Activated naive CD4-positive, alpha-beta T cell treated with anti-CD3 and anti-CD28 coated beads, Interleukin-2, amount 50 U/mL, for 16 hours (primary cell): ENCODE measurements at regions not wholly inside any gene's neighbourhood (a gene's known extent, or its start where the extent isn't known, plus 50 kb on each side); places are given as distances from the start of the nearest gene placed in this dataset.
"Not testable (repeated sequence)": the region's sequence is repeated elsewhere in the genome, so short reads cannot be mapped to it uniquely, and the experiment has no call there.

Source experiments
- DNase-seq: peaks from one replicate; pipeline ENCODE4 v3.0.0-alpha.2; 2020

DNA sequence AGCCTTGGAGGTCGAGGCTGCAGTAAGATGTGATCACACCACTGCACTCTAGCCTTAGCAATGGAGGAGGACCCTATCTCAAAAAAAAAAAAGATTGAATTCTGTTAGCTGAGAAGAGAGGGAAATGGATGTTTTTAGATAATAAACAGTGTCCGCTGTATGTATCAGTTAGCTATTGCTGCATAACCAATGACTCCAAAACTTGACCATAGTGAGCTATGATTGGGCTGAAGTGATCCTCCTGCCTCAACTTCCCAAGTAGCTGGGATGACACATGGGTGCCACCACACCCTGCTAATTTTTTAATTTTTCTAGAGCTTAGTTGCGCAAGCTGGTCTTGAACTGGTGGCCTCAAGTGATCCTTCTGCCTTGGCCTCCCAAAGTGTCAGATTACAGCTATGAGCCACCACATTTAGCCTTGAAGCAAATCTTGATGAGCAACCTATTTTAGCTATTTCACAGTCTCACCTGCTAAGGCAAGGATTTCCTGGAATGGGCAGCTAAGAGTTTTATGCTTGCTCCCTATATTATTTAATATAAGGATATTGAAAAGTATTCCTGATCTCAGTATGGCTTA, 68.3 kb upstream of the ATF7IP2 start:
- no peak for DNase-seq

DNA sequence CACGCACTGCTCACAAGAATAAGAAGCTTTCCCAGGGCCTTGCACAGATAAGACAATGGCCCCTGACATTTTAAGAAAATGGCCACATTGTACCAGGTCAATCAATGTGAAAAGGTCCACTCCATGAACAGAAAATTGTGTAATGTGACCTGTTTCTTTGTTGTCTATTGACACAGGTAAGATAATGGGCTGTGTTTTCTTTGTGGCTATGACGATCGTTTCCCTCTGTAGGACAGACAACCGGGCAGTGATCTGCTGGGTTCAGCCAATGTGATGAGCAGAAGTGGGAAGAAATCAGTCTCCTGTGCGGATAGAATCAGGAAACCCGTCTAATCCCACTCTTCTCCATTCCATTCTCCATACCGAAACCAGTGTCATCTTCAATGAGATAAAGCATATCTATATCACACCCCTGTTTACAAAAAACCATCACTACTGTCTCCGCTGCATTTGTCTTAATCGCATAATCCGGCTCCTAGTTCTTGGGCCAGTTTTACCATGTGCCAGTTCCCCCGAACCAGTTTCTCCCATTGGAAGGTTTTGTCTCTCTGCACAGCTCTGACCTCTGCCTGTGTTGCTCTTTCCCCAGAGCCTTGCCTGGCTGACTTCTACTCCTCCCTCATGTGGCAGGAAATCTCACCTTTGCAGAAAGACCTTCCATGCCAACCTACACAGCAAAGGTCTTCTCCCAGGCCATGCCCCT, 66.9 kb upstream of the ATF7IP2 start:
- DNase-seq, result no peak

DNA sequence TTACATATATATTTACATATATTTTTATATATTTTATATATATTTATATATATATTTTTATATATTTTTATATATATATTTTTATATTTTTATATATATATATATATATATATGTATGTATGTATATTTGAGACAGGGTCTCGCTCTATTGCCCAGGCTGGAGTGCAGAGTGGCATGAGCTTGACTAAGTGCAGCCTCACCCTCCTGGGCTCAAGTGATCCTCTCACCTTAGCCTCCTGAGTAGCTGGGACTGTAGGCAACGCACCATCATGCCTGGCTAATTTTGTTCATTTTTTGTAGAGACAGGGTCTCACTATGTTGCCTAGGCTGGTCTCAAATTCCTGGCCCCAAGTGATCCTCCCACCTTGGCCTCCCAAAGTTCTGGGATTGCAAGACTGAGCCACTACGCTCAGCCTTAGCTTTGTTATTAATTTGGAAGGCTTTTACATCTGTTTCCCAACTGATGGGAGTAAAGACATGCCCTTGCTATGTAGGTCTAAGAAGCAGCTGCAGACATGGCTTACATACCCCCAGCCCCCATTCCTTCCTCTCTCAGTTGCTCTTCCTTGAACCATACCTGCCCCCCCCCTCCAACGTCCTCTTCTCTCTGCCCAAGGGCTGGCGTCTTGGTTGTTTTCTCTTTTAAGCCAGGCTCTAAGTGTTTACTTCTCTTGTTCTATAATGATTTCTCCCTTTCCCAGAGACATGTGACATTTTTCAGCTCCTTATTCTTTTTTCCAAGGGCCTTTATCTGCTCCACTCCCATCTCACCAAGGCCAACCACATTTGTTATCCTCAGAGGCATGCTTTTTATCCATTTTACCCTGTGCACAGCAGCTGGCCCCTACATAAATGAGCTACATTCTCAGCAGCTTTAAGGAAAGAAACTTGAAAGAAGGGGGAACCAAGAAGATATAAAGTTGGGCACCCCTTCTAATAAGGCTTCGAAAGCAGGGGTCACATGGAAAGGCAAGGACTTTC, 64.2 kb upstream of the ATF7IP2 start:
- DNase-seq, result no peak

DNA sequence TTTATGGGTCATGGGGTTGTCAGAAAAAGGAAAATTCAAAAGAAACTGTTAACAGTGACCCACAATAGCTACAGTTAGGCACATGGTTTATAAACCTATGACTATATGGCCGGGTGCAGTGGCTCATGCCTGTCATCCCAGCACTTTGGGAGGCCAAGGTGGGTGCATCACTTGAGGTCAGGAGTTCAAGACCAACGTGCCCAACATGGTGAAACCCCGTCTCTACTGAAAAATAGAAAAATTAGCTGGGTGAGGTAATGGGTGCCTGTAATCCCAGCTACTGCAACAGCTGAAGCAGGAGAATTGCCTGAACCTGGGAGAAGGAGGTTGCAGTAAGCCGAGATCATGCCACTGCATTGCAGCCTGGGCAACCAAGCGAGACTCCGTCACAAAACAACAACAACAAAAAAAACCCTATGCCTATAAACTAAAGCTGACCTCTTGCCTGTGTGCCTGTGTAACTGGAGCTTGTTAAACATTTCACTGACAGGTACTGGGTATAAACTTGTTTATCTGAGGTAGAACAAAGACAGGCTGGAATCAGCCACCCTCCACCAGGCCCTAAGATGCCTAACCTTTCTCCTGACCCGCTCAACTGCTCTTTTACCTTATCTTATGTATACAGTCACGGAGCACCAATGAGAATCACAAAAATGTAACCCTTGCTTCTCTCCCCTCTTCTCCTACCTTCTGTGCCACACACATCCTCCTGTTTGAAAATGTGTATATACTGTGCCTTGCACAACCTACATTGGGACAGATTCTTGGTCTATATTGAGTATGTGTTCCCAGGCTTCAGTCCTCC, 62.9 kb upstream of the ATF7IP2 start:
- DNase-seq, result no peak

DNA sequence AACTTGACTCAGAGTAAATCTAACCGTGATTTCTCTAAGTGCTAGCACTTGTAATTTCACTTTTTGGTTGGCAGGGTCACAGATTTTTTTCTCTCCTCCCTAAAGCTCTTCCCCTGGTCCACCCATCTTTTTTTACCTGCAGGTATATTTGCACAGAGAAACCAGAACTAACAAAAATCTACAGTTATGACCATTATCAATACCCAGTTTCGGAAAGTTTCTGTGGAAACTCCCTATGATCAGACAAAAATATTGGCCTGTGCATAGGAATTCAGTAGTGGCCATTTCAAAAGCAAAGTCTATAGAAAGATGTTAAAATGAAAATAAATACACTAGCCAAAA, 62.4 kb upstream of the ATF7IP2 start:
- DNase-seq, result no peak

DNA sequence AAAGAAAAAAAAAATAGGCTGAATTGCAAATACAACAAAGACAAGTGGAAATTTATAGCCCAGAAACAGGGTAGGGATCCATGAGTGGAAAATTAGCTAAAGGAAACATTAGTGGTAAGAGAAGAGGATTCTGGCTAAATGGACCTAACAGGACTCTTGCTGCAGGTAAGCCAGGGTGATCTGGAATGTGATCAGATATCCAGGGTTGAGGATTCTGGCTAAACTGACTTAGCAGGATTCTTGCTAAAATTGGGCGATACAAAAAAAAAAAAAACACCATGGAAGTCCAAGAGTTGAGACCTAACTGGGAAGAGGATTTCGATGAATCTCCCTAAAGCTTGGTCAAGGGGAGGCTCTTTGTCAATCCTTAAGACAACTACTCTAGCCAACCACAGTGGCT, 61.7 kb upstream of the ATF7IP2 start:
- DNase-seq, result no peak

DNA sequence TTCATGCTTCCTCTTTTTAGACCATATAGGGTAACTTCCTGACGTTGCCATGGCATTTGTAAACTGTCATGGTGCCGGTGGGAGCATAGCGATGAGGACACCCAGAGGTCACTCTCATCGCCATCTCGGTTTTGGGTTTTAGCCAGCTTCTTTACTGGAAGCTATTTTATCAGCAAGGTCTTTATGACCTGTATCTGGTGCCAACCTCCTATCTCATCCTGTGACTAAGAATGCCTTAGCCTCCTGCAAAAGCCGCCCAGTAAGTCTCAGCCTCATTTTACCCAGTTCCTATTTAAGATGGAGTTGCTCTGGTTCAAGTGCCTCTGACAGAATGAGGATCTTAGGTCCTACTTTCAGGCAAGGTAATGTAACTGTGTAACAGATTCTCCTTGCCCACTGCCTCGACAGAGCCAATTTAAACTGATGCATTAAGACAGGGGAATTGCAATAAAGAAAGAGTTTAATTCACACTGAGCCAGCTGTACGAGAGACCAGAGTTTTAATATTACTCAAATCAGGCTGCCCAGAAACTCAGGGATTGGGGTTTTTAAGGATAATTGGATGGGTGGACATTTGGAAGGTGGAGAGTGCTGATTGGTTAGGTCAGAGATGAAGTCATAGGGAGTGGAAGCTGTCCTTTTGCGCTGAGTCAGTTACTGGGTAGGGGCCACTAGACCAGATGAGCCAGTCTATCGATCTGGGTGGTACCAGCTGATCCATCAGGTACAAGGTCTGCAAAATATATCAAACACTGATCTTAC, 59.9 kb upstream of the ATF7IP2 start:
- DNase-seq, result no peak

DNA sequence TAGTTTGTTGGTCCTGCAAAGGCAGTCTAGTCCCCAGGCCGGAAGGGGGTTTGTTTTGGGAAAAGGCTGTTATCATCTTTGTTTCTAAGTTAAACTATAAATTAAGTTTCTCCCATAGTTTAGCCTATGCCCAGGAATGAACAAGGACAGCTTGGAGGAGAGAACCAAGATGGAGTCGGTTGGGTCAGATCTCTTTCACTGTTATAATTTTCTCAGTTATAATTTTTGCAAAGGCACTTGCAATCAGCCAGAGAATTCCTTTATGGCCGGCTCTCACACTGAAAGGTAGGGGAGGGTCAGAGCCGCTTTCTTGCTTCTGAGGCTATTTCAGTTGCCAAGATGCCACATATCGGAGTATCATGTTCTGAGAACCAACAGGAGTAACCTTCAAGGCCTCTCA, 59.2 kb upstream of the ATF7IP2 start:
- no peak for DNase-seq

DNA sequence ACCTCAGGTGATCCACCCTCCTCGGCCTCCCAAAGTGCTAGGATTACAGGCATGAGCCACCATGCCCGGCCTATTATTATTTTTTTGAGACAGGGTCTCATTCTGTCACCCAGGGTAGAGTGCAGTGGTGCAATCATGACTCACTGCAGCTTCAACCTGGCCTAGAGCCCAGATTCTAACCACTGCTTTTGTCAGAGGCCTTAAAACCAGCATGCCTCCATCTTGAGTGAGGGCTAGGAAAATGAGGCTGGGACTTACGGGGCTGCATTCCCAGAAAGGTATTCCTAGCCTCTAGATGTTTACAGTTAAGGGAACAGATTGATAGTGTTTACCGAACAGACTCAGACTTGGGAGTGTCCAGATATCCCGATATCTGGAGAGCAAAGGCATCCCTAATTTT, 57.6 kb upstream of the ATF7IP2 start:
- not testable (repeated sequence) for DNase-seq

DNA sequence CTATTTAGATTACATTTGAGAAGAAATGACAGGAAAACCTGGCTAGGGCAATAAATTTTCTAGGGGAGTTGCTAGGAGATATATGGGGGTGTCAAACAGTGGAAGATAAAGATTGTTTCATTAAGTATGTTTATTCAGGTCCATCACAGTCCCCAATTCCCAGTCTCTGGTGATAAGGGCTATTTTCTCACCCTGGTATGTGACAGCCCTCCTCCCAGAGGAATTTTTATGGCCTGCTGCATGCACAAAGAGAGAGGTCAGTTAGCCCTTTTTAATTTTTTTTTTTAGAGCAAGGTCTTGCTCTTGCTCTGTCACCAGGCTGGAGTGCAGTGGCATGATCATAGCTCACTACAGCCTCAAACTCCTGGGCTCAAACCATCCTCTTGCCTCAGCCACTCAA, 53.6 kb upstream of the ATF7IP2 start:
- no peak for DNase-seq

DNA sequence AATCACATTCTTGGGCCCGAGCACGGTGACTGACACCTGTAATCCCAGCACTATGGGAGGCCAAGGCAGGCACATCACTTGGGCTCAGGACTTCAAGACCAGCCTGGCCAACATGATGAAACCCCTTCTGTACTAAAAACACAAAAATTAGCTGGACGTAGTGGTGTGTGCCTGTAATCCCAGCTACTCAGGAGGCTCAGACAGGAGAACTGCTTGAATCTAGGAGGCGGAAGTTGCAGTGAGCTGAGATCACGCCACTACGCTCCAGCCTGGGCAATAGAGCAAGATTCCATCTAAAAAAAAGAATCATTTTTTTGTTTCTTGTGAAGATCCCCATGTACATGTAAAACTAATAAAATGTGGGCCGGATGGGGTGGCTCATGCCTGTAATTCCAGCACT, 53.1 kb upstream of the ATF7IP2 start:
- no peak for DNase-seq

DNA sequence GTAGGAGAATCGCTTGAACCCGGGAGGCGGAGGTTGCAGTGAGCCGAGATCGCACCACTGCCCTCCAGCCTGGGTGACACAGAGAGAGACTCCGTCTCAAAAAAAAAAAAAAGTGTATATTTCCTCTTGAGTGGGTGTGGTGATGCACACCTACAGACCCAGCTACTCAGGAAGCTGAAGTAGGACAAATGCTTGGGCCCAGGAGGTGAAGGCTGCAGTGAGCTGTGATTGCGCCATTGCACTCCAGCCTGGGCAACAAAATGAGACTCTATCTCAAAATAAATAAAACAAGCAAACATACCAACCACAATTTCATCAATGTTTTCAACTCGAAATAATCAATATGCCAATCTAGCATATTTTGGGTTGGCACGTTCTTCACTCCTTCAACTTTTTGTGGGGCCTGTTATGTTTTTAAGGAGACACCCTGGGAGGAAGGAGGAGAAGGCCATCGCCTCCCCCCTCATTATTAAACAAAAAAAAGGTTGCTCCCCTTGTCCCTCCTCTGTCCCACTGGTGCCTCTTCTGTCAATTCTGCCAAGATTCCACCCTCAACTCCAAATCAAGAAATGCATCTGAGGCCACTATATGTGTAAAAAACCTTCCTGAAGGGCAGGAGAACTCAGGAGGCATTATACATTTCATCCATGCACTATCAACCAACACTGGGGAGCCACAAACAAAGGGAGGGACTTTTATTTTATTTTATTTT, 52.4 kb upstream of the ATF7IP2 start:
- no peak for DNase-seq

DNA sequence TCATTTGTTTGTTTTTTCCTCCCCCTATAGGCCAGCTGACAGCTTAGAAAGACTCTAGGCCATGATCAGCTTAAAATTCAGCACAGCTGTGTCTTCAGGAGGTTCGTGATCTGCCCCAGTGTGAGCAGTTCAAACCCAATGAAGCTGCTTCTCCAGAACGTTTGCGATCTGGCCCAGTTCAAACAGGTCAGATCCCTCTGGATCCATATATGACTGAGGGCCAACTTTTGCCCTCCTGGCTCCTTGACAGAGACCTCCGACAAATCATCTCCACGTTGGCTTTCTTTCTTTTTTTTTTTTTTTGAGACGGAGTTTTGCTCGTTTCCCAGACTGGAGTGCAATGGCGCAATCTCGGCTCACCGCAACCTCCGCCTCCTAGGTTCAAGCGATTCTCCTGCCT, 50.2 kb upstream of the ATF7IP2 start:
- DNase-seq, result no peak
